NT2/D1 (cell line): ENCODE measurements at regions not wholly inside any gene's neighbourhood (a gene's known extent, or its start where the extent isn't known, plus 50 kb on each side); places are given as distances from the start of the nearest gene placed in this dataset.

Experiments
- SUZ12 ChIP-seq: IDR thresholded peaks from 2 replicates; pipeline ENCODE4 v1.6.1; 2011; ENCODE audit not compliant: insufficient read length, insufficient read depth; ENCODE audit errors: extremely low read depth
- YY1 ChIP-seq: IDR thresholded peaks from 2 replicates; pipeline ENCODE4 v1.6.1; 2011; ENCODE audit not compliant: insufficient read length, insufficient read depth
- ZNF274 ChIP-seq: IDR thresholded peaks from 2 replicates; pipeline ENCODE4 v1.6.1; 2011; ENCODE audit warnings: mild to moderate bottlenecking, low read depth, low read length

DNA sequence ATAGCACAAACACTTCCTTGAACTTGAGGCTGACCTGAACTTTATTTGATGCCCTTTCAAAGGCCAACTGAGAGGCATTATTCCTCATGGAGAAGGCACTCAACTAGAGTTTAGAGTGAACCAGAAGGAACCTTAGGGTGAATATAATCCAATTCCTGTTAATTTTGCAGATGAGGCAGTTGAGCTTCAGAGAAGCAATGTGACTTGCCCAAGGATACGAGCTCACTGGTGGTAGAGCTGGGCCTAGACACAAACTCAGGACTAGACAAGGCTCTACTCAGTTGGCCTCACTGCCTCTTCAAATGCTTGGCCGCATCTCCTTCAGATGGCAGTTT, 172.7 kb upstream of the ADAMTS9 start:
- TF ChIP-seq ZNF274 (no peak), YY1 (no peak), SUZ12 (no peak)
